ENCODE measurements at regions not wholly inside any gene's neighbourhood (a gene's known extent, or its start where the extent isn't known, plus 50 kb on each side); places are given as distances from the start of the nearest gene placed in this dataset.
"Not testable (repeated sequence)": the region's sequence is repeated elsewhere in the genome, so short reads cannot be mapped to it uniquely, and the experiment has no call there.

- Histone ChIP-seq H4K20me1 (ENCODE audit: insufficient read depth) (no peaks in the 10 kb centered on the region), H3K27me3 (ENCODE audit: insufficient read depth, low read depth) (no peaks in the 10 kb centered on the region), H3K27ac (no peak overlapping the region), H3K36me3 (ENCODE audit: insufficient read depth) (no peaks in the 10 kb centered on the region), H3K4me1 (ENCODE audit: low read depth, poor library complexity, severe bottlenecking) (no peaks in the 10 kb centered on the region), H3K79me2 (ENCODE audit: insufficient read depth, low read depth) (no peaks in the 10 kb centered on the region), H3K4me2 (no peak overlapping the region), H3K9ac (no peak overlapping the region), H3K4me3 (IDR thresholded peaks at IDR 0.05; ENCODE audit: insufficient read depth, low read depth, low read length) (no peak overlapping the region), H2AFZ (ENCODE audit: low read depth) (no peak overlapping the region)
- TF ChIP-seq CTCF (conservative IDR thresholded peaks at IDR 0.05; ENCODE audit: low read depth, low read length), result no peak
Measured at GRCh38 chr2:221994926-221995325, 303.9 kb downstream of the PAX3 start.

- H3K36me3 ChIP-seq (ENCODE audit: insufficient read depth); H3K4me3 ChIP-seq (IDR thresholded peaks at IDR 0.05; ENCODE audit: insufficient read depth, low read depth, low read length); H3K4me2 ChIP-seq; H3K27ac ChIP-seq; H2AFZ ChIP-seq (ENCODE audit: low read depth); H3K27me3 ChIP-seq (ENCODE audit: insufficient read depth, low read depth); H3K79me2 ChIP-seq (ENCODE audit: insufficient read depth, low read depth); H4K20me1 ChIP-seq (ENCODE audit: insufficient read depth); H3K9ac ChIP-seq; H3K4me1 ChIP-seq (ENCODE audit: low read depth, poor library complexity, severe bottlenecking): not testable (repeated sequence)
Measured at GRCh38 chr2:221984376-221984775, 314.4 kb downstream of the PAX3 start.

- Histone ChIP-seq H3K4me1 (ENCODE audit: low read depth, poor library complexity, severe bottlenecking) (no peaks in the 10 kb centered on the region), H3K4me2 (no peak overlapping the region), H3K27me3 (ENCODE audit: insufficient read depth, low read depth) (no peaks in the 10 kb centered on the region), H3K9ac (no peak overlapping the region), H3K79me2 (ENCODE audit: insufficient read depth, low read depth) (no peaks in the 10 kb centered on the region), H3K27ac (no peak overlapping the region), H4K20me1 (ENCODE audit: insufficient read depth) (no peaks in the 10 kb centered on the region), H3K36me3 (ENCODE audit: insufficient read depth) (no peaks in the 10 kb centered on the region), H3K4me3 (IDR thresholded peaks at IDR 0.05; ENCODE audit: insufficient read depth, low read depth, low read length) (no peak overlapping the region), H2AFZ (ENCODE audit: low read depth) (no peak overlapping the region)
- no peak for TF ChIP-seq CTCF (conservative IDR thresholded peaks at IDR 0.05; ENCODE audit: low read depth, low read length)
Measured at GRCh38 chr2:221981912-221982470, 316.8 kb downstream of the PAX3 start.

GRCh38 chr2:221975151-221975550 is 323.6 kb downstream of the PAX3 start:
- H2AFZ ChIP-seq (ENCODE audit: low read depth), result no peak overlapping the region
- H3K79me2 ChIP-seq (ENCODE audit: insufficient read depth, low read depth), result no peaks in the 10 kb centered on the region
- H3K4me3 ChIP-seq (IDR thresholded peaks at IDR 0.05; ENCODE audit: insufficient read depth, low read depth, low read length), result no peak overlapping the region
- H3K4me2 ChIP-seq, result no peak overlapping the region
- H3K9ac ChIP-seq, result no peak overlapping the region
- H3K27me3 ChIP-seq (ENCODE audit: insufficient read depth, low read depth), result no peaks in the 10 kb centered on the region
- no peak for TF ChIP-seq CTCF (conservative IDR thresholded peaks at IDR 0.05; ENCODE audit: low read depth, low read length)
- H3K27ac ChIP-seq, result no peak overlapping the region
- no peaks in the 10 kb centered on the region for H3K36me3 ChIP-seq (ENCODE audit: insufficient read depth)
- no peaks in the 10 kb centered on the region for H3K4me1 ChIP-seq (ENCODE audit: low read depth, poor library complexity, severe bottlenecking)
- H4K20me1 ChIP-seq (ENCODE audit: insufficient read depth), result no peaks in the 10 kb centered on the region

GRCh38 chr2:221973902-221974301 is 324.9 kb downstream of the PAX3 start:
- Histone ChIP-seq H2AFZ (ENCODE audit: low read depth) (no peak overlapping the region), H3K4me2 (no peak overlapping the region), H3K27ac (no peak overlapping the region), H3K79me2 (ENCODE audit: insufficient read depth, low read depth) (no peaks in the 10 kb centered on the region), H3K4me3 (IDR thresholded peaks at IDR 0.05; ENCODE audit: insufficient read depth, low read depth, low read length) (no peak overlapping the region), H3K36me3 (ENCODE audit: insufficient read depth) (no peaks in the 10 kb centered on the region), H3K9ac (no peak overlapping the region), H4K20me1 (ENCODE audit: insufficient read depth) (no peaks in the 10 kb centered on the region), H3K27me3 (ENCODE audit: insufficient read depth, low read depth) (no peaks in the 10 kb centered on the region), H3K4me1 (ENCODE audit: low read depth, poor library complexity, severe bottlenecking) (no peaks in the 10 kb centered on the region)
- no peak for TF ChIP-seq CTCF (conservative IDR thresholded peaks at IDR 0.05; ENCODE audit: low read depth, low read length)

Measured in KMS-11 (cell line).